GM12878 (cell line): ENCODE measurements at regions not wholly inside any gene's neighbourhood (a gene's known extent, or its start where the extent isn't known, plus 50 kb on each side); places are given as distances from the start of the nearest gene placed in this dataset.

Experiments used
- CTCF ChIP-seq, 3 experiments: IDR thresholded peaks in 2 of 3; conservative IDR thresholded peaks in 1 of 3; 2 replicates each; pipeline ENCODE4 v1.5.1; 2011; ENCODE audit warnings: low read depth in 3 of 3, low read length in 3 of 3, mild to moderate bottlenecking in 3 of 3, control low read depth in 2 of 3, moderate library complexity in 2 of 3, inconsistent platforms in 1 of 3, mixed read lengths in 1 of 3; ENCODE audit not compliant: control insufficient read depth in 2 of 3, insufficient read depth in 1 of 3; ENCODE audit errors: extremely low read depth in 1 of 3
- EP300 ChIP-seq, 2 experiments: fragments of 150-350 bp in 1 of 2; IDR thresholded peaks; 2 replicates each; pipeline ENCODE4 v1.6.1; 2011 to 2012; ENCODE audit warnings: low read depth in 2 of 2, low read length in 2 of 2, borderline replicate concordance in 1 of 2, improper control_type of control experiment in 1 of 2, inconsistent platforms in 1 of 2; ENCODE audit not compliant: control insufficient read depth in 1 of 2
- HCFC1 ChIP-seq: fragments of 150-350 bp; IDR thresholded peaks from 2 replicates; pipeline ENCODE4 v1.6.1; 2014; ENCODE audit warnings: low read length
- MAX ChIP-seq: IDR thresholded peaks from 2 replicates; pipeline ENCODE4 v1.6.1; 2012; ENCODE audit warnings: low read depth, low read length, improper control_type of control experiment
- POLR2A ChIP-seq: IDR thresholded peaks from 2 replicates; pipeline ENCODE4 v1.6.1; 2011; ENCODE audit warnings: low read depth, mild to moderate bottlenecking, low read length
- RAD21 ChIP-seq: IDR thresholded peaks from 2 replicates; pipeline ENCODE4 v1.6.1; 2011; ENCODE audit warnings: mild to moderate bottlenecking, low read depth, low read length, moderate library complexity; ENCODE audit not compliant: insufficient read depth
- SREBF2 ChIP-seq: IDR thresholded peaks from 2 replicates; pipeline ENCODE4 v1.6.1; 2012; ENCODE audit warnings: mild to moderate bottlenecking, low read length
- TF ChIP-seq, protein P1 (sequence below): IDR thresholded peaks from 2 replicates; pipeline ENCODE4 v1.6.1; 2011; ENCODE audit warnings: low read depth, mild to moderate bottlenecking, low read length, moderate library complexity, borderline replicate concordance; ENCODE audit errors: extremely low read depth

- TF ChIP-seq RAD21 = no peak
- TF ChIP-seq POLR2A = no peak
- TF ChIP-seq, protein P1, sequence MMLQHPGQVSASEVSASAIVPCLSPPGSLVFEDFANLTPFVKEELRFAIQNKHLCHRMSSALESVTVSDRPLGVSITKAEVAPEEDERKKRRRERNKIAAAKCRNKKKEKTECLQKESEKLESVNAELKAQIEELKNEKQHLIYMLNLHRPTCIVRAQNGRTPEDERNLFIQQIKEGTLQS = no peak
- TF ChIP-seq MAX = no peak
- no peak for TF ChIP-seq CTCF (IDR thresholded peaks at IDR 0.05 in 2 of 3, conservative IDR thresholded peaks at IDR 0.05 in 1 of 3; ENCODE audit: control insufficient read depth in 2 of 3, extremely low read depth in 1 of 3, insufficient read depth in 1 of 3, low read depth in 3 of 3, low read length in 3 of 3)
- no peak for TF ChIP-seq SREBF2
- TF ChIP-seq HCFC1 = no peak
- no peak for TF ChIP-seq EP300 (IDR thresholded peaks at IDR 0.05; ENCODE audit: borderline replicate concordance in 1 of 2, control insufficient read depth in 1 of 2, low read depth in 2 of 2, low read length in 2 of 2)
Measured at GRCh38 chr2:226256709-226257376, 542.8 kb downstream of the IRS1 start.
